GM23338 (cell line): ENCODE measurements at regions not wholly inside any gene's neighbourhood (a gene's known extent, or its start where the extent isn't known, plus 50 kb on each side); places are given as distances from the start of the nearest gene placed in this dataset.

Source experiments
- ATAC-seq: fragments of 200-7000 bp; cut with Tn5 transposase; 3 replicates; pipeline ENCODE4 v1.9.1; 2020
- DNase-seq: peaks from one replicate; pipeline ENCODE4 v3.0.0-alpha.2; 2015; ENCODE audit warnings: low spot score
- H2AFZ ChIP-seq: fragments of 200-600 bp; sonication (generic); 2 replicates; pipeline ENCODE4 v1.8.0; 2016; ENCODE audit warnings: antibody characterized with exemption, mild to moderate bottlenecking, moderate library complexity
- H3F3A ChIP-seq: fragments of 200-600 bp; sonication (generic); replicated peaks from 2 replicates; pipeline ENCODE4 v1.8.0; 2017; ENCODE audit warnings: antibody characterized with exemption, mixed run types, low read depth
- H3K27ac ChIP-seq: fragments of 200-600 bp; sonication (generic); 2 replicates; pipeline ENCODE4 v1.6.1; 2016; ENCODE audit warnings: low read depth
- H3K27me3 ChIP-seq: fragments of 200-600 bp; sonication (generic); 2 replicates; pipeline ENCODE4 v1.8.0; 2016; ENCODE audit warnings: mild to moderate bottlenecking, mixed run types, moderate library complexity; ENCODE audit not compliant: insufficient read depth
- H3K36me3 ChIP-seq: fragments of 200-600 bp; sonication (generic); 2 replicates; pipeline ENCODE4 v1.8.0; 2016; ENCODE audit warnings: mild to moderate bottlenecking; ENCODE audit not compliant: insufficient read depth
- H3K4me1 ChIP-seq: fragments of 200-600 bp; sonication (generic); 2 replicates; pipeline ENCODE4 v1.8.0; 2016; ENCODE audit warnings: mild to moderate bottlenecking, moderate library complexity; ENCODE audit not compliant: insufficient read depth
- H3K4me2 ChIP-seq: fragments of 200-600 bp; sonication (generic); 2 replicates; pipeline ENCODE4 v1.7.1; 2017; ENCODE audit warnings: mixed run types
- H3K4me3 ChIP-seq: fragments of 200-600 bp; sonication (generic); 2 replicates; pipeline ENCODE4 v1.6.1; 2016; ENCODE audit warnings: mixed run types
- H3K79me2 ChIP-seq: fragments of 200-600 bp; sonication (generic); replicated peaks from 2 replicates; pipeline ENCODE4 v1.8.0; 2017; ENCODE audit warnings: mild to moderate bottlenecking; ENCODE audit not compliant: insufficient read depth
- H3K9me2 ChIP-seq: fragments of 200-600 bp; sonication (generic); 2 replicates; pipeline ENCODE4 v1.8.0; 2017; ENCODE audit not compliant: insufficient read depth
- H4K20me1 ChIP-seq: fragments of 200-600 bp; sonication (generic); replicated peaks from 2 replicates; pipeline ENCODE4 v1.8.0; 2017; ENCODE audit warnings: mild to moderate bottlenecking; ENCODE audit not compliant: insufficient read depth
- H3K27ac Mint-ChIP-seq: 2 replicates; pipeline ENCODE4 v1.8.0; 2020; ENCODE audit warnings: inconsistent platforms, mild to moderate bottlenecking, moderate library complexity, mixed read lengths
- H3K27me3 Mint-ChIP-seq: 3 replicates; pipeline ENCODE4 v1.8.0; 2022; ENCODE audit warnings: low read depth, mild to moderate bottlenecking, moderate library complexity, mixed read lengths, inconsistent platforms; ENCODE audit not compliant: insufficient read depth, poor library complexity
- H3K36me3 Mint-ChIP-seq: 3 replicates; pipeline ENCODE4 v1.8.0; 2021; ENCODE audit warnings: low read depth, mild to moderate bottlenecking, inconsistent platforms, moderate library complexity, mixed read lengths
- H3K4me1 Mint-ChIP-seq: 3 replicates; pipeline ENCODE4 v1.8.0; 2020; ENCODE audit warnings: mild to moderate bottlenecking, inconsistent platforms, mixed read lengths
- H3K4me3 Mint-ChIP-seq: 3 replicates; pipeline ENCODE4 v1.8.0; 2021; ENCODE audit warnings: moderate library complexity, mild to moderate bottlenecking, inconsistent platforms, mixed read lengths
- H3K9me3 Mint-ChIP-seq: 3 replicates; pipeline ENCODE4 v1.8.0; 2020; ENCODE audit warnings: moderate library complexity, mild to moderate bottlenecking, inconsistent platforms, mixed read lengths
- CREB1 ChIP-seq: fragments of 250-450 bp; sonication (Bioruptor Pico); IDR thresholded peaks from 2 replicates; pipeline ENCODE4 v1.5.0; 2020; ENCODE audit warnings: low read depth, mild to moderate bottlenecking, moderate library complexity
- ETS1 ChIP-seq: IDR thresholded peaks from 2 replicates; pipeline ENCODE4 v1.6.1; 2016; ENCODE audit warnings: antibody characterized with exemption
- EZH2phosphoT487 ChIP-seq: fragments of 200-600 bp; sonication (generic); IDR thresholded peaks from one replicate; pipeline ENCODE4 v1.8.1; 2018; ENCODE audit warnings: antibody characterized with exemption; ENCODE audit not compliant: unreplicated experiment
- NANOG ChIP-seq: IDR thresholded peaks from 2 replicates; pipeline ENCODE4 v1.6.1; 2016; ENCODE audit warnings: antibody characterized with exemption, borderline replicate concordance
- POLR2AphosphoS5 ChIP-seq: IDR thresholded peaks from 2 replicates; pipeline ENCODE4 v1.6.1; 2016; ENCODE audit warnings: antibody characterized with exemption, low read depth
- REST ChIP-seq: IDR thresholded peaks from one replicate; pipeline ENCODE4 v1.6.1; 2018; ENCODE audit warnings: antibody characterized with exemption; ENCODE audit not compliant: unreplicated experiment
- STAT1 ChIP-seq: IDR thresholded peaks from one replicate; pipeline ENCODE4 v1.6.1; 2016; ENCODE audit warnings: antibody characterized with exemption; ENCODE audit not compliant: unreplicated experiment
- ZNF114 ChIP-seq: fragments of 250-450 bp; sonication (Bioruptor Pico); IDR thresholded peaks from 2 replicates; pipeline ENCODE4 v1.5.0; 2020; ENCODE audit warnings: mild to moderate bottlenecking, moderate library complexity
- ZNF331 ChIP-seq: fragments of 250-450 bp; sonication (Bioruptor Pico); IDR thresholded peaks from 2 replicates; pipeline ENCODE4 v1.5.0; 2020; ENCODE audit warnings: low read depth, mild to moderate bottlenecking, moderate library complexity
- ZNF462 ChIP-seq: fragments of 250-450 bp; sonication (Bioruptor Pico); IDR thresholded peaks from 2 replicates; pipeline ENCODE4 v1.5.0; 2020; ENCODE audit warnings: mild to moderate bottlenecking, moderate library complexity

- TF ChIP-seq REST: no peak
- no peak for TF ChIP-seq ZNF114
- TF ChIP-seq ZNF331 (CRISPR knock-in tag): no peak
Measured at GRCh38 chr22:34526681-34527080, 539.3 kb upstream of the ISX start (continued).

GRCh38 chr22:34534101-34534500, 531.9 kb upstream of the ISX start:
- H3K4me3 ChIP-seq: no peak overlapping the region
- no peak overlapping the region for H2AFZ ChIP-seq
- Mint-ChIP-seq H3K36me3 (no peaks in the 10 kb centered on the region; the same call in 1 of the 3 replicates), H3K4me3 (no peak overlapping the region), H3K4me1 (no peaks in the 10 kb centered on the region), H3K9me3 (peaks cover 63% of the 10 kb centered on the region), H3K27me3 (peaks cover 1% of the 10 kb centered on the region), H3K27ac (no peak overlapping the region)
- no peak overlapping the region for H3K4me2 ChIP-seq
- H3F3A ChIP-seq: no peaks in the 10 kb centered on the region
- no peaks in the 10 kb centered on the region for H3K79me2 ChIP-seq
- peaks cover 6% of the 10 kb centered on the region; the same call in 1 of the 2 replicates for H3K9me2 ChIP-seq
- H3K27me3 ChIP-seq: no peaks in the 10 kb centered on the region
- H3K36me3 ChIP-seq: no peaks in the 10 kb centered on the region
- no peaks in the 10 kb centered on the region for H3K4me1 ChIP-seq
- H3K27ac ChIP-seq: no peak overlapping the region
- DNase-seq: no peak
- ATAC-seq: no peak
- no peaks in the 10 kb centered on the region for H4K20me1 ChIP-seq
- TF ChIP-seq ZNF462: no peak
- no peak for TF ChIP-seq POLR2AphosphoS5
- no peak for TF ChIP-seq NANOG
- TF ChIP-seq REST: no peak
- no peak for TF ChIP-seq ZNF331 (CRISPR knock-in tag)
- TF ChIP-seq ZNF114: no peak
- no peak for TF ChIP-seq STAT1
- no peak for TF ChIP-seq CREB1 (CRISPR knock-in tag)
- TF ChIP-seq ETS1: no peak
- TF ChIP-seq EZH2phosphoT487: no peak
